Suprapubic skin (tissue), 3 donors: ENCODE measurements at regions not wholly inside any gene's neighbourhood (a gene's known extent, or its start where the extent isn't known, plus 50 kb on each side); places are given as distances from the start of the nearest gene placed in this dataset.

Source experiments
- EP300 ChIP-seq: sonication (generic); formaldehyde crosslinking; IDR thresholded peaks from one replicate; pipeline ENCODE4 v1.6.1; 2017; ENCODE audit warnings: antibody characterized with exemption
- POLR2A ChIP-seq, 2 donors: fragments of 450-650 bp; IDR thresholded peaks; one replicate each; pipeline ENCODE4 v1.6.1; 2017; ENCODE audit warnings: antibody characterized with exemption in 2 of 2, mild to moderate bottlenecking in 2 of 2, moderate library complexity in 2 of 2
- TF ChIP-seq, protein P1 (sequence below), 2 donors: fragments of 200-600 bp in 1 of 2; fragments of 450-650 bp in 1 of 2; sonication (generic) in 1 of 2; IDR thresholded peaks; one replicate each; pipeline ENCODE4 v1.5.1; 2016 to 2019; ENCODE audit warnings: antibody characterized with exemption in 2 of 2, mild to moderate bottlenecking in 1 of 2, moderate library complexity in 1 of 2

DNA sequence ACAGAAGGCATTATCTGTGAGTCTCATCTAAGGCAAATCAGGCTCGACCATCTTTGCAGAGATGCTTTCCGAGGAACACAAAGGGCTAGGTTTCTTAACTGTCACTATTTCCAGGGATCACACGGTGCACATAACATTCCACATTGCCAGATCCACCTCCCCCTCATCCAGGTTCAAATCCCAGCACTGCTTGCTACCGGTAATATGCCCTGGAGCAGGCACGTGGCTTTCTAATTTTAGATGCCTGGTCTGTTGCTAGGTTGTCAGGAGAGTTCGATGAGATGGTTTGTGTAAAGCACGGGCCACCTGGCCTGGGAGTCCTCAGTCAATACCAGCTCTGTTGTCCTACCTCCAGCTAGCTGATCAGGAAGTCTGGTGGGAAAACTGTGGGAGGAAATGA, 598.6 kb downstream of the NPHP4 start:
- TF ChIP-seq, protein P1, sequence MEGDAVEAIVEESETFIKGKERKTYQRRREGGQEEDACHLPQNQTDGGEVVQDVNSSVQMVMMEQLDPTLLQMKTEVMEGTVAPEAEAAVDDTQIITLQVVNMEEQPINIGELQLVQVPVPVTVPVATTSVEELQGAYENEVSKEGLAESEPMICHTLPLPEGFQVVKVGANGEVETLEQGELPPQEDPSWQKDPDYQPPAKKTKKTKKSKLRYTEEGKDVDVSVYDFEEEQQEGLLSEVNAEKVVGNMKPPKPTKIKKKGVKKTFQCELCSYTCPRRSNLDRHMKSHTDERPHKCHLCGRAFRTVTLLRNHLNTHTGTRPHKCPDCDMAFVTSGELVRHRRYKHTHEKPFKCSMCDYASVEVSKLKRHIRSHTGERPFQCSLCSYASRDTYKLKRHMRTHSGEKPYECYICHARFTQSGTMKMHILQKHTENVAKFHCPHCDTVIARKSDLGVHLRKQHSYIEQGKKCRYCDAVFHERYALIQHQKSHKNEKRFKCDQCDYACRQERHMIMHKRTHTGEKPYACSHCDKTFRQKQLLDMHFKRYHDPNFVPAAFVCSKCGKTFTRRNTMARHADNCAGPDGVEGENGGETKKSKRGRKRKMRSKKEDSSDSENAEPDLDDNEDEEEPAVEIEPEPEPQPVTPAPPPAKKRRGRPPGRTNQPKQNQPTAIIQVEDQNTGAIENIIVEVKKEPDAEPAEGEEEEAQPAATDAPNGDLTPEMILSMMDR (IDR thresholded peaks at IDR 0.05) = no peak
- TF ChIP-seq EP300 (no peak), POLR2A (IDR thresholded peaks at IDR 0.05) (no peak)
